KOPT-K1 (cell line): ENCODE measurements at regions not wholly inside any gene's neighbourhood (a gene's known extent, or its start where the extent isn't known, plus 50 kb on each side); places are given as distances from the start of the nearest gene placed in this dataset.
"Not testable (repeated sequence)": the region's sequence is repeated elsewhere in the genome, so short reads cannot be mapped to it uniquely, and the experiment has no call there.

Experiments
- H3K27ac ChIP-seq: fragments of 200-600 bp; sonication (generic); 2 replicates; pipeline ENCODE4 v1.5.1; 2016; ENCODE audit warnings: antibody characterized with exemption, mild to moderate bottlenecking, low read depth, low read length; ENCODE audit not compliant: poor library complexity, severe bottlenecking
- H3K36me3 ChIP-seq: fragments of 200-600 bp; sonication (generic); 2 replicates; pipeline ENCODE4 v1.5.1; 2017; ENCODE audit warnings: antibody characterized with exemption, mild to moderate bottlenecking, low read length, moderate library complexity; ENCODE audit not compliant: insufficient read depth
- H3K9me3 ChIP-seq: fragments of 200-600 bp; sonication (generic); 2 replicates; pipeline ENCODE4 v1.5.1; 2017; ENCODE audit warnings: antibody characterized with exemption, low read length, mild to moderate bottlenecking; ENCODE audit not compliant: insufficient read depth, poor library complexity, severe bottlenecking

DNA sequence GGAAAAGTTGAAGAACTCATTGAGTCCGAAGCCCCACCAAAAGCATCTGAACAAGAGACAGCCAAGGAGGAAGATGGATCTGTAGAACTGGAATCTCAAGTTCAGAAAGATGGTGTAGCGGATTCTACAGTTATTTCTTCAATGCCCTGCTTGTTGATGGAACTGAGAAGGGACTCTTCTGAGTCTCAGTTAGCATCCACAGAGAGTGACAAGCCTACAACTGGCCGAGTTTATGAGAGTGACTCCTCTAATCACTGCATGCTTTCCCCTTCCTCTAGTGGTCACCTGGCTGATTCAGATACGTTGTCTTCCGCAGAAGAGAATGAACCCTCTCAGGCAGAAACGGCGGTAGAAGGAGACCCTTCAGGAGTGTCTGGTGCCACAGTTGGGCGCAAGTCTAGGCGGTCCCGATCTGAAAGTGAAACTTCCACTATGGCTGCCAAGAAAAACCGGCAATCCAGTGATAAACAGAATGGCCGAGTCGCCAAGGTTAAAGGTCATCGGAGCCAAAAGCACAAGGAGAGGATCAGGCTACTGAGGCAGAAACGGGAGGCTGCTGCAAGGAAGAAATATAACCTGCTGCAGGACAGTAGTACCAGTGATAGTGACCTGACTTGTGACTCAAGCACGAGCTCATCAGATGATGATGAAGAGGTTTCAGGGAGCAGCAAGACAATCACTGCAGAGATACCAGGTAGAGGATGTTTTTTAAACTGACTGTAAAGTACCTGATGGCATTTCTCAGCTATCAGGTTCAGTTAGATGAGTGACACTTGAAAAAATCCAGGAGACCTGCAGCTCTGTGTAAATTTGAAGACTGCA lies 111.9 kb downstream of the HAUS1 start:
- Histone ChIP-seq H3K9me3 (no peaks in the 10 kb centered on the region), H3K27ac (no peak overlapping the region), H3K36me3 (peaks cover 52% of the 10 kb centered on the region)

DNA sequence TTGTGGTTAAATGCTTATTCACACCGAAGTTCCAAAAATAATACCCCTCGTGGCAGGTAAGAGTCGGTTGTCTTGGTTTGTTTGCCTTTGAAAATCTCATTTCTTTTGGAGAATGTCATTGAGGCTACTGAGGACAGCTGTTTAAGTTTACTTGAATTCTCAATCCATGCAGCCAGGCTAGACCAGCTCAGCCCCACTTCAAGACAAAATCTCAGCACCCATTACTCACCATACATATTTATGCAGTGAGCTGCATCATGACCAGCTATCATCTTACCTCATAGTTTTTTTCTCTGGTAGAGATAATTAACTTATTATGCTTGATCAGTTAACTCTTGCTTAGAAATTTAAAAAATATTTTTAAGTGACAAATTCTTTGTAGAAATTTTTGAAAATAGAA lies 115.9 kb downstream of the HAUS1 start:
- Histone ChIP-seq H3K27ac (no peak overlapping the region), H3K36me3 (peaks cover 69% of the 10 kb centered on the region), H3K9me3 (no peaks in the 10 kb centered on the region)

- no peaks in the 10 kb centered on the region for H3K9me3 ChIP-seq
- peaks cover 56% of the 10 kb centered on the region for H3K36me3 ChIP-seq
- peak overlapping the region; percentile 8 for H3K27ac ChIP-seq
These were observed 117.9 kb downstream of the HAUS1 start for GRCh38 chr18:46222093-46222492.

DNA sequence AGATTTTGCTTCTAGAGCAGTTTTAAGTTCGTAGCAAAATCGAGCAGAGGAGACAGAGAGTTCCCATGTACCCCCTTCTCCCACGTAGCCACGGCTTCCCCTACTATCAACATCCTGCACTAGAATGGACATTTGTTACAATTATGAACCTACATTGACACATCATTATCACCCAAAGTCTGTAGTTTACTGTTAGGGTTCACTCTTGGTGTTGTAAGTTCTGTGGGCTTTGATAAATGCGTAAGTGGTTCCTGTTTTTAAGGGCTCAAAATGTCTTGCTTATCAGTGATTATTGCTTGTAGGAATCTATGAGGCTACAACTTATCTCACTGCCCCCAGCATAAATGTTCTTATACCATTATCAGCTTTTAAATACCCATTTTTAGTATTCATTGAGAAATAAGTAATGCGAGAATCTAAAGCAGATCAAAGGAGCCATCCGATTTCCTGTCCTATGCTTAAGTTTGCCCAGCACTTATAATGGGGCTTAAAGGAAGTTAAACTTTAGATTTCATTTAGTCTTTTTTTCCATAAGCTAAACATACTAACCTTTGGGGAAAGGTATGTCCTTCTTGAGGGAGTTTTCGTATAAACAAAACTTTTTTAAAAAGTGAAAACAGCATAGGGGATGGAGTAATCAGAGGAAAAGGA lies 118.7 kb downstream of the HAUS1 start:
- Histone ChIP-seq H3K27ac (peak overlapping the region; percentile 8), H3K9me3 (no peaks in the 10 kb centered on the region), H3K36me3 (peaks cover 48% of the 10 kb centered on the region)

GRCh38 chr18:46224181-46224775 lies 120.1 kb downstream of the HAUS1 start:
- no peaks in the 10 kb centered on the region for H3K9me3 ChIP-seq
- H3K27ac ChIP-seq = no peak overlapping the region
- peaks cover 40% of the 10 kb centered on the region for H3K36me3 ChIP-seq

DNA sequence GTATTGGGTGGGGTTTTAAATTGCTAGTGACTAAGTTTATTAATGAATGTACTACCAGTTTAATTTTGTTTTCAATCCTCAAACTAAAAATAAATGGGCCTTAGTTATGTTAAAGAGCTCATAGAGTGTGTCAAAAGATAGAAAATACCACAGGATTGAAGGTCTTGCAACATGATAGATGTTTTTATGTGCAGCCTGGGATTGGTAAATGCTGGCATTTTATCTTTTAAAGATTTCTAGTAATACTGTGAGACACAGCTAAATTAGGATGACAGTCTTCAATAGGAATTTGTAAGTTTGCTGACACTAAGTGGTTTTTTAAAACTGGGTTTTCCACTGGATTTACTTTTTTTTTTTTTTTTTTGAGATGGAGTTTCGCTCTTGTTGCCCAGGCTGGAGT lies 122.3 kb downstream of the HAUS1 start:
- no peaks in the 10 kb centered on the region for H3K9me3 ChIP-seq
- peaks cover 30% of the 10 kb centered on the region for H3K36me3 ChIP-seq
- H3K27ac ChIP-seq = no peak overlapping the region

- H3K36me3 ChIP-seq = peaks cover 18% of the 10 kb centered on the region
- not testable (repeated sequence) for H3K27ac ChIP-seq, H3K9me3 ChIP-seq
These were observed 125.5 kb downstream of the HAUS1 start for GRCh38 chr18:46229641-46230040.

DNA sequence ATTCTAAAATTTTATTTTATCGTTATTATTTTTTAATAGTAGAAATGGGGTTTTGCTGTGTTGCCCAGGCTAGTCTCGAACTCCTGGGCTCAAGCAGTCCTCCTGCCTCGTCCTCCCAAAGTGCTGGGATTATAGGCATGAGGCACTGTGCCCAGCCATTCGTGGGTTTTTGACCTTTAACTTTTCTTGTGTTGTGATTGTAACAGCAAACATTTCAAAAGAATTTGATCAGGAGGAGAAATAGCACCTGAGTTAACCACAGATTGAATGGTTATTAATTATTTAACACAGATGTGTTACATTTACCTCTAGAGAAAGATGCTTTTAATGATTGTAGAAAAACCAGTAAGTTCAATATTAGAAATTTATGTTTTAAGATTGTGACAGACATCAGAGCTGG lies 132.0 kb downstream of the HAUS1 start:
- Histone ChIP-seq H3K27ac (no peak overlapping the region), H3K36me3 (peaks cover 25% of the 10 kb centered on the region)

GRCh38 chr18:46237891-46238290 lies 133.7 kb downstream of the HAUS1 start:
- H3K9me3 ChIP-seq = no peaks in the 10 kb centered on the region

More for the DNA sequence above, 132.0 kb downstream of the HAUS1 start:
- H3K9me3 ChIP-seq = no peaks in the 10 kb centered on the region

DNA sequence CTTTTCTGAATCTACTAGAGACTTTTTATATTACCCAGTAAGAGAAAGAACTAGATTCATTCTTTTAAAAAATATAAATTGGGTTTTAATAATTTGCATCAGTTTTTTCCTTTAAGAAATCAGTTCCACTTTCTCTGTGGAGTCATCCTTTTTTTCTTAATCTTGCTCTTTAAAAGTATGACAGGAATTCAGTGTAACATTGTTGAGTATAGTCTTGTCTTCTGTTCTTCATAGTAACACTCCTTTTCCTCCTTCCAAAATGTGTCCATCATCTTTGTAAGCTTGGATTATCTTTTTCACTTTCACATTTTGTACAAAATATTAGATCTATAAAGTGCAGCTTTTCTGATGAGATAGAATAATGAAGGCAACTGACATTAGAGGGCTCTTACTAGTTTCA lies 135.4 kb downstream of the HAUS1 start:
- peaks cover 25% of the 10 kb centered on the region for H3K36me3 ChIP-seq
- no peaks in the 10 kb centered on the region for H3K9me3 ChIP-seq
- H3K27ac ChIP-seq = no peak overlapping the region

More at GRCh38 chr18:46237891-46238290, 133.7 kb downstream of the HAUS1 start:
- peaks cover 25% of the 10 kb centered on the region for H3K36me3 ChIP-seq
- H3K27ac ChIP-seq = no peak overlapping the region

GRCh38 chr18:46239998-46240397 lies 135.8 kb downstream of the HAUS1 start:
- H3K27ac ChIP-seq = no peak overlapping the region
- H3K9me3 ChIP-seq = no peaks in the 10 kb centered on the region

DNA sequence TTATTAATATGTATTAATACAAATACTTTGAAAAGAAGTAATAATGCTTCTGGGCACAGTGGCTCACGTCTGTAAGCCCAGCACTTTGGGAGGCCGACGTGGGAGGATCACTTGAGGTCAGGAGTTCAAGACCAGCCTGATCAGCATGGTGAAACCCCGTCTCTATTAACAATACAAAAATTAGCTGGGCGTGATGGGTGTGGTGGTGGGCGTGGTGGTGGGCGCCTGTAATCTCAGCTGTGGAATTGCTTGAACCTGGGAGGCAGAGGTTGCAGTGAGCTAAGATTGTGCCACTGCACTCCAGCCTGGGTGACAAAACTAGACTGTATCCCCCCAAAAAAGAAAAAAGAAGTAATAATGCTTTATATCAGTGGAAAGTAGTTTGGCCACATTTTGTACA lies 137.2 kb downstream of the HAUS1 start:
- H3K9me3 ChIP-seq, H3K27ac ChIP-seq: not testable (repeated sequence)
- H3K36me3 ChIP-seq = peaks cover 35% of the 10 kb centered on the region

More at GRCh38 chr18:46239998-46240397, 135.8 kb downstream of the HAUS1 start:
- H3K36me3 ChIP-seq = peaks cover 30% of the 10 kb centered on the region

- Histone ChIP-seq H3K9me3 (no peaks in the 10 kb centered on the region), H3K27ac (no peak overlapping the region), H3K36me3 (peaks cover 29% of the 10 kb centered on the region)
These were observed 138.0 kb downstream of the HAUS1 start for GRCh38 chr18:46242183-46242582.

DNA sequence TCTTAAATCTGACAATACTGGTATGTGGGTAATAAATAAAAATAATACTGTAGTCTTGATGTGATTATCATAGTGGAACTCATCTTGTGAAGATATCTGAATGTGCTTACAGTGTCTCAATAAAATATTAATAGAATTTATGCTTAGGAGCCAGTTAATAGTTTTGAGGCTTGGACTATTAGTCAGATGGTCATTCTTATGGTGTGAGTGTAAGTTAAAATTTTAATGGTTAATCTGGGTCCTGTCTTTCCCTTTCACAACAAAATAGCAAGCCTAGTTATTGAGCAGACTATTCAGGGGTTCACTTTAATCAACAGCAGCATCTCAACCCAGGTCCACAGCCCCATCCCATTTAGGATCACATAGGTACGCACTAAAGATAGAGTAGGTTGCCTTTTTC lies 138.9 kb downstream of the HAUS1 start:
- no peak overlapping the region for H3K27ac ChIP-seq
- peaks cover 35% of the 10 kb centered on the region for H3K36me3 ChIP-seq
- no peaks in the 10 kb centered on the region for H3K9me3 ChIP-seq

DNA sequence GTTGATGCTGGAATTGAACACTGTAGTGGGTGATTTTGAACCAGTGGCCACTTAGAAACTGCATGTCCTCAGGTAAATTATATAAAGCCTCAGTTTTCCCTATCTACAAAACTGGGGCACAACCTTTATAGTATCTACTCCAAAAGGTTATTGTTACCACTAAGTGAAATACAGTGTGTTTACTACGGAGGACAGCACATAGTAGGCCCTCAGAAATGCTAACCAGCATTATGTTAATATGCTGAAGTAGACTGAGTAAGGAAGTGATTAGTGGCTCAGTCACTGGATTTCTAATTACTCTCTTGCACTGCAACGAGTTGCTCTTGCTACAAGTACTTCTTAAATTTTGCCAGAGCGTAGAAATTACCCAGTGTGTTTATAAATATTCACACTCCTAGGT lies 139.5 kb downstream of the HAUS1 start:
- H3K36me3 ChIP-seq = peaks cover 37% of the 10 kb centered on the region
- H3K9me3 ChIP-seq = no peaks in the 10 kb centered on the region
- no peak overlapping the region for H3K27ac ChIP-seq
